ENCODE measurements at regions not wholly inside any gene's neighbourhood (a gene's known extent, or its start where the extent isn't known, plus 50 kb on each side); places are given as distances from the start of the nearest gene placed in this dataset.

GRCh38 chr13:54658771-54659170 lies 1630.2 kb downstream of the OLFM4 start:
- CTCF ChIA-PET, result no interaction called here
- TF ChIP-seq ZNF670 (tag by site-specific recombination; IDR thresholded peaks at IDR 0.05; ENCODE audit: low read depth) (no peak), EGR2 (tag by site-specific recombination; IDR thresholded peaks at IDR 0.05; ENCODE audit: low read depth) (no peak), SALL2 (tag by site-specific recombination; IDR thresholded peaks at IDR 0.05; ENCODE audit: borderline replicate concordance) (no peak), ZNF211 (tag by site-specific recombination; IDR thresholded peaks at IDR 0.05; ENCODE audit: low read depth) (no peak)
- Histone ChIP-seq H3K9me3 (ENCODE audit: control insufficient read depth, insufficient read depth, low read depth, low read length) (no peaks in the 10 kb centered on the region), H3K4me1 (ENCODE audit: control insufficient read depth, insufficient read depth, low read length) (no peaks in the 10 kb centered on the region), H3K4me3 (ENCODE audit: low read depth, low read length) (no peak overlapping the region), H3K36me3 (ENCODE audit: control insufficient read depth in 2 of 2, insufficient read depth in 1 of 2, low read length in 2 of 2) (no peaks in the 10 kb centered on the region), H3K27ac (ENCODE audit: extremely low read depth, low read depth, low read length) (no peak overlapping the region)
- POLR2A ChIA-PET, result no interaction called here

GRCh38 chr13:54660277-54660676 lies 1631.7 kb downstream of the OLFM4 start:
- Histone ChIP-seq H3K27ac (ENCODE audit: extremely low read depth, low read depth, low read length) (no peak overlapping the region), H3K36me3 (ENCODE audit: control insufficient read depth in 2 of 2, insufficient read depth in 1 of 2, low read length in 2 of 2) (no peaks in the 10 kb centered on the region), H3K9me3 (ENCODE audit: control insufficient read depth, insufficient read depth, low read depth, low read length) (no peaks in the 10 kb centered on the region), H3K4me1 (ENCODE audit: control insufficient read depth, insufficient read depth, low read length) (no peaks in the 10 kb centered on the region), H3K4me3 (ENCODE audit: low read depth, low read length) (no peak overlapping the region)
- ChIA-PET POLR2A (no interaction called here), CTCF (no interaction called here)
- no peak for TF ChIP-seq ZNF175 (tag by site-specific recombination; IDR thresholded peaks at IDR 0.05)
- no peak for TF ChIP-seq ZNF24 (tag by site-specific recombination; IDR thresholded peaks at IDR 0.05)
- no peak for TF ChIP-seq ZNF629 (tag by site-specific recombination; IDR thresholded peaks at IDR 0.05)
- no peak for TF ChIP-seq ZNF624 (tag by site-specific recombination; IDR thresholded peaks at IDR 0.05)
- no peak for TF ChIP-seq ZNF37A (tag by site-specific recombination; IDR thresholded peaks at IDR 0.05)
- no peak for TF ChIP-seq ELK4 (IDR thresholded peaks at IDR 0.05; ENCODE audit: borderline replicate concordance, low read depth, low read length)
- no peak for TF ChIP-seq ZNF404 (tag by site-specific recombination; IDR thresholded peaks at IDR 0.05)
- no peak for TF ChIP-seq ZNF621 (tag by site-specific recombination; IDR thresholded peaks at IDR 0.05)
- TF ChIP-seq HOXD13 (CRISPR knock-in tag; IDR thresholded peaks at IDR 0.05; ENCODE audit: borderline replicate concordance), result no peak
- no peak for TF ChIP-seq ZNF366 (tag by site-specific recombination; conservative IDR thresholded peaks at IDR 0.05)
- TF ChIP-seq ZNF76 (tag by site-specific recombination; IDR thresholded peaks at IDR 0.05; ENCODE audit: borderline replicate concordance, low read depth), result no peak
- no peak for TF ChIP-seq TRIM28 (IDR thresholded peaks at IDR 0.05; ENCODE audit: borderline replicate concordance, low read length)
- no peak for TF ChIP-seq ZNF664 (tag by site-specific recombination; IDR thresholded peaks at IDR 0.05)
- no peak for TF ChIP-seq ZXDB (tag by site-specific recombination; IDR thresholded peaks at IDR 0.05)
- TF ChIP-seq ZNF354C (tag by site-specific recombination; IDR thresholded peaks at IDR 0.05; ENCODE audit: borderline replicate concordance, low read depth), result no peak
- TF ChIP-seq SALL2 (tag by site-specific recombination; IDR thresholded peaks at IDR 0.05; ENCODE audit: borderline replicate concordance), result no peak

- ChIA-PET CTCF (no interaction called here), POLR2A (no interaction called here)
- no peaks in the 10 kb centered on the region for H3K9me3 ChIP-seq (ENCODE audit: control insufficient read depth, insufficient read depth, low read depth, low read length)
- H3K27ac ChIP-seq (ENCODE audit: extremely low read depth, low read depth, low read length), result no peak overlapping the region
- no peaks in the 10 kb centered on the region for H3K4me1 ChIP-seq (ENCODE audit: control insufficient read depth, insufficient read depth, low read length)
- H3K4me3 ChIP-seq (ENCODE audit: low read depth, low read length), result no peak overlapping the region
- no peaks in the 10 kb centered on the region for H3K36me3 ChIP-seq (ENCODE audit: control insufficient read depth in 2 of 2, insufficient read depth in 1 of 2, low read length in 2 of 2)
- no peak for TF ChIP-seq ZNF239 (tag by site-specific recombination; IDR thresholded peaks at IDR 0.05)
- TF ChIP-seq ZNF138 (tag by site-specific recombination; IDR thresholded peaks at IDR 0.05; ENCODE audit: borderline replicate concordance), result no peak
- no peak for TF ChIP-seq KLF16 (tag by site-specific recombination; IDR thresholded peaks at IDR 0.05)
- TF ChIP-seq GLI2 (tag by site-specific recombination; IDR thresholded peaks at IDR 0.05; ENCODE audit: borderline replicate concordance, low read depth), result no peak
- TF ChIP-seq ZNF837 (tag by site-specific recombination; IDR thresholded peaks at IDR 0.05), result no peak
- no peak for TF ChIP-seq KLF7 (tag by site-specific recombination; IDR thresholded peaks at IDR 0.05; ENCODE audit: borderline replicate concordance)
- no peak for TF ChIP-seq ZSCAN5A (tag by site-specific recombination; IDR thresholded peaks at IDR 0.05)
- TF ChIP-seq ZBTB44 (tag by site-specific recombination; IDR thresholded peaks at IDR 0.05), result no peak
- TF ChIP-seq ZNF16 (tag by site-specific recombination; IDR thresholded peaks at IDR 0.05; ENCODE audit: low read depth), result no peak
- TF ChIP-seq ZNF341 (tag by site-specific recombination; IDR thresholded peaks at IDR 0.05; ENCODE audit: low read depth), result no peak
- TF ChIP-seq ZNF585B (tag by site-specific recombination; IDR thresholded peaks at IDR 0.05), result no peak
- TF ChIP-seq GFI1B (tag by site-specific recombination; IDR thresholded peaks at IDR 0.05), result no peak
- no peak for TF ChIP-seq ZNF785 (tag by site-specific recombination; IDR thresholded peaks at IDR 0.05)
Observed at GRCh38 chr13:54676526-54677113, 1648.0 kb downstream of the OLFM4 start.
